ENCODE measurements at regions not wholly inside any gene's neighbourhood (a gene's known extent, or its start where the extent isn't known, plus 50 kb on each side); places are given as distances from the start of the nearest gene placed in this dataset.

GRCh38 chr11:71148716-71149115 is 103.7 kb downstream of the SHANK2 start:
- no peak for TF ChIP-seq POLR2A (IDR thresholded peaks at IDR 0.05; ENCODE audit: low read depth, low read length)
- TF ChIP-seq, protein P1, sequence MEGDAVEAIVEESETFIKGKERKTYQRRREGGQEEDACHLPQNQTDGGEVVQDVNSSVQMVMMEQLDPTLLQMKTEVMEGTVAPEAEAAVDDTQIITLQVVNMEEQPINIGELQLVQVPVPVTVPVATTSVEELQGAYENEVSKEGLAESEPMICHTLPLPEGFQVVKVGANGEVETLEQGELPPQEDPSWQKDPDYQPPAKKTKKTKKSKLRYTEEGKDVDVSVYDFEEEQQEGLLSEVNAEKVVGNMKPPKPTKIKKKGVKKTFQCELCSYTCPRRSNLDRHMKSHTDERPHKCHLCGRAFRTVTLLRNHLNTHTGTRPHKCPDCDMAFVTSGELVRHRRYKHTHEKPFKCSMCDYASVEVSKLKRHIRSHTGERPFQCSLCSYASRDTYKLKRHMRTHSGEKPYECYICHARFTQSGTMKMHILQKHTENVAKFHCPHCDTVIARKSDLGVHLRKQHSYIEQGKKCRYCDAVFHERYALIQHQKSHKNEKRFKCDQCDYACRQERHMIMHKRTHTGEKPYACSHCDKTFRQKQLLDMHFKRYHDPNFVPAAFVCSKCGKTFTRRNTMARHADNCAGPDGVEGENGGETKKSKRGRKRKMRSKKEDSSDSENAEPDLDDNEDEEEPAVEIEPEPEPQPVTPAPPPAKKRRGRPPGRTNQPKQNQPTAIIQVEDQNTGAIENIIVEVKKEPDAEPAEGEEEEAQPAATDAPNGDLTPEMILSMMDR (IDR thresholded peaks at IDR 0.05; ENCODE audit: extremely low read depth in 1 of 2, insufficient read depth in 1 of 2, low read depth in 1 of 2, low read length in 2 of 2): no peak
- no peak for TF ChIP-seq POLR2AphosphoS5 (IDR thresholded peaks at IDR 0.05; ENCODE audit: insufficient read depth, low read depth, low read length)
- no peak for TF ChIP-seq EZH2 (IDR thresholded peaks at IDR 0.05; ENCODE audit: borderline replicate concordance, low read depth, low read length, severe bottlenecking)
- TF ChIP-seq GATA2 (IDR thresholded peaks at IDR 0.05; ENCODE audit: insufficient read depth, insufficient read length, low read depth, low read length): no peak
- TF ChIP-seq FOS (IDR thresholded peaks at IDR 0.05; ENCODE audit: borderline replicate concordance, insufficient read depth, low read length): no peak

All from endothelial cell of umbilical vein (primary cell).